ENCODE measurements at regions not wholly inside any gene's neighbourhood (a gene's known extent, or its start where the extent isn't known, plus 50 kb on each side); places are given as distances from the start of the nearest gene placed in this dataset.

DNA sequence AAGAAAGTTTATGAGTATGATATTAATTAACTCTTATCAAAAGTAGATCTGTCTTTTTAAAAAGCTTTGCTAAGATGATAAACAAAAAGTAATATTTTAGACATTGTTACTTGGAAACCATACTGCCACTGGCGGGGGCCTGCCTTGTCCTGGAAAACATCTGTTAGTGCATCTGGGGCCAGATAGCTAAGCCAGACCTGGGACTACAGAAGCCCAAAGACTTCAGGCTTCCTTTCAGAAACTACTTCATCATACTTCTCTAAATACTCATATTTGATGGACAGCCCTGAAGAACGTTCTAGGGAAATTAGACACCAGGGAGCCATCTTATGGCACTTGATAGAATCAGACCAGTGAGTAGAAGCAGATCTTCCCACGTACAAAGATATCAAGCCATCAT, 795.4 kb upstream of the SEMA6D start:
- Mint-ChIP-seq H3K36me3 (no peaks in the 10 kb centered on the region), H3K4me1 (no peaks in the 10 kb centered on the region), H3K27ac (no peak overlapping the region), H3K9me3 (peaks cover 0 to 18% (median 5%) of the 10 kb centered on the region in 11 donors), H3K4me3 (no peak overlapping the region), H3K27me3 (peaks cover 0 to 4% (median 0%) of the 10 kb centered on the region in 5 donors)
- Histone ChIP-seq H3K4me3 (ENCODE audit: low read length) (no peak overlapping the region), H3K27ac (ENCODE audit: low read depth, low read length) (no peak overlapping the region), H3K36me3 (ENCODE audit: control insufficient read depth in 2 of 3, insufficient read depth in 3 of 3, low read length in 3 of 3) (no peaks in the 10 kb centered on the region), H3K9me3 (ENCODE audit: control insufficient read depth in 2 of 3, low read length in 3 of 3) (no peaks in the 10 kb centered on the region), H3K27me3 (ENCODE audit: control insufficient read depth in 2 of 2, insufficient read depth in 2 of 2, low read length in 2 of 2) (no peaks in the 10 kb centered on the region), H3K4me1 (ENCODE audit: control insufficient read depth in 2 of 2, insufficient read depth in 2 of 2, low read length in 2 of 2) (no peaks in the 10 kb centered on the region)
- ATAC-seq (no peak), DNase-seq (no peak)
- POLR2A ChIA-PET, result no interaction called here
- intact Hi-C loops (cut with micrococcal nuclease), result no loop called here
- CTCF ChIA-PET, result interaction anchor here (0.6 kb wide), 1 partner anchor 12 kb away, joined by 3 read pairs; no protein-coding TSS in a partner anchor

- DNase-seq (no peak), ATAC-seq (no peak)
- Histone ChIP-seq H3K27ac (ENCODE audit: low read depth, low read length) (no peak overlapping the region), H3K9me3 (ENCODE audit: control insufficient read depth in 2 of 3, low read length in 3 of 3) (no peaks in the 10 kb centered on the region), H3K4me1 (ENCODE audit: control insufficient read depth in 2 of 2, insufficient read depth in 2 of 2, low read length in 2 of 2) (no peaks in the 10 kb centered on the region), H3K36me3 (ENCODE audit: control insufficient read depth in 2 of 3, insufficient read depth in 3 of 3, low read length in 3 of 3) (no peaks in the 10 kb centered on the region), H3K27me3 (ENCODE audit: control insufficient read depth in 2 of 2, insufficient read depth in 2 of 2, low read length in 2 of 2) (no peaks in the 10 kb centered on the region), H3K4me3 (ENCODE audit: low read length) (no peak overlapping the region)
- peaks cover 0 to 3% (median 0%) of the 10 kb centered on the region in 5 donors for H3K27me3 Mint-ChIP-seq
- H3K9me3 Mint-ChIP-seq, result peaks cover 0 to 28% (median 5%) of the 10 kb centered on the region in 11 donors
- ChIA-PET CTCF (no interaction called here), POLR2A (no interaction called here)
- intact Hi-C loops (cut with micrococcal nuclease), result no loop called here
- H3K36me3 Mint-ChIP-seq, result no peaks in the 10 kb centered on the region
- no peak overlapping the region for H3K4me3 Mint-ChIP-seq
- no peak overlapping the region for H3K27ac Mint-ChIP-seq
- H3K4me1 Mint-ChIP-seq, result no peaks in the 10 kb centered on the region
Observed at GRCh38 chr15:46930426-46930825, 786.9 kb upstream of the SEMA6D start.

DNA sequence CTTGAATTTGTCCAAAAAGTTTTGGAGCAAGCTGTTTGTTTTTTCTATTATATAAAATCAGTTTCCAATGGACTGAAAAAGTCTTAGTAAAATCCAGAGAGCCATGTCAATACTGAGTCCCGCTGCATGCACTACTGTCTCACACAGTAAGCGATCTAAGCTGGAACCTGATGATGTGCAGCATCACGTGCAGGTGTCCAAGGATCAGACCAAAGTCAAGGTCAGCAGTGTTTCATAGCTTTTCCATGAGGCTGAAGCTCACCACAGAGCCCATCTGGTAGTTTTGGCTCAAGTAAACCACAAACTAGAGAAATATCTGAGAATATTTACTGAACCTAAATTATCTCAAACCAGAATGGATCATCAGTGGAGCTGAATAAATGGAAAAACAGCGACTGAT, 784.0 kb upstream of the SEMA6D start:
- H3K27ac ChIP-seq (ENCODE audit: low read depth, low read length), result no peak overlapping the region
- H3K36me3 ChIP-seq (ENCODE audit: control insufficient read depth in 2 of 3, insufficient read depth in 3 of 3, low read length in 3 of 3), result no peaks in the 10 kb centered on the region
- Mint-ChIP-seq H3K9me3 (peaks cover 0 to 33% (median 6%) of the 10 kb centered on the region in 11 donors), H3K36me3 (no peaks in the 10 kb centered on the region), H3K4me3 (no peak overlapping the region), H3K27me3 (peaks cover 0 to 3% (median 0%) of the 10 kb centered on the region in 5 donors), H3K27ac (no peak overlapping the region), H3K4me1 (no peaks in the 10 kb centered on the region)
- DNase-seq (no peak), ATAC-seq (no peak)
- no peaks in the 10 kb centered on the region for H3K27me3 ChIP-seq (ENCODE audit: control insufficient read depth in 2 of 2, insufficient read depth in 2 of 2, low read length in 2 of 2)
- intact Hi-C loops (cut with micrococcal nuclease), result no loop called here
- CTCF ChIA-PET, result interaction anchor here (0.7 kb wide), 1 partner anchor 11 kb away, joined by 3 read pairs; no protein-coding TSS in a partner anchor
- no peaks in the 10 kb centered on the region for H3K9me3 ChIP-seq (ENCODE audit: control insufficient read depth in 2 of 3, low read length in 3 of 3)
- H3K4me1 ChIP-seq (ENCODE audit: control insufficient read depth in 2 of 2, insufficient read depth in 2 of 2, low read length in 2 of 2), result no peaks in the 10 kb centered on the region
- POLR2A ChIA-PET, result no interaction called here
- H3K4me3 ChIP-seq (ENCODE audit: low read length), result no peak overlapping the region

DNA sequence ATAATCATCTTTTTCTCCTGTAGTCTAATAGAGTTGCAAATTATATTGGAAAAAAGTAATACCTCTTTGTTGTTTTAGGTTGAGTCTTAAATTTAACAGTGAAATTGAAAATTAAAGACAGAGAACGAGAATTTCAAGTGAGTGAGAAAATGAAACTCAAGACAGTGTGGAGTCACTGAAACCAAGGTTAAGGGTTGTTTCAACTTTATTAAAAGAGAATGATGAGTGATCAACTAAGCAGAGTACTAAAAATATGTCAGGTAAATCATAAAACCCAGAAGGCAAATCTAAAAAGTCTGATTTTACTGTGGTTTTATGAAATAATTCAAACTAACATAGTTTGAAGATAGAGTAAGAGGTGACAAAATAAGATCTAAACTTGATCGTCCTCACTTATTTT, 782.5 kb upstream of the SEMA6D start:
- H3K27ac Mint-ChIP-seq, result no peak overlapping the region

DNA sequence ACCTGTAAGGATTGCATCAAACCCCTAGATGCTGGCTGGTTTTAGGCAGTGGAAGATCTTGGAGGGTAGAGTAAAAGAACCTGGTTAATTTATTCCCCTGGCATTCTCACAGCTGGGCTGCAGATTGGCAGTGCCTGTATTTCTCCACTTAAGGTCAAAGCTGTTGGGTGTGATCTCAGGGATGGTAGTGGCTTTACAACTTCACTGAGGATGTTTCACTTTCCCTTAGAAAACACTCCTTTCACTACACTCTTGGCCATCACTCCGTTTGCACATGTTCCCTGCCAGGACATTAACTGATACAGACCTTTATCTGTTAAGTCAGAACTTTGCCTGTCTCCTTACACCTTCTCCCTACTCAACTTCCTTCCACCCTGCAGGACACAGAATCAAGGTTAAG, 779.1 kb upstream of the SEMA6D start:
- H3K4me1 Mint-ChIP-seq, result no peaks in the 10 kb centered on the region
- peaks cover 0 to 28% (median 4%) of the 10 kb centered on the region in 11 donors for H3K9me3 Mint-ChIP-seq
- ATAC-seq (no peak), DNase-seq (no peak)
- Histone ChIP-seq H3K4me1 (ENCODE audit: control insufficient read depth in 2 of 2, insufficient read depth in 2 of 2, low read length in 2 of 2) (no peaks in the 10 kb centered on the region), H3K36me3 (ENCODE audit: control insufficient read depth in 2 of 3, insufficient read depth in 3 of 3, low read length in 3 of 3) (no peaks in the 10 kb centered on the region), H3K27me3 (ENCODE audit: control insufficient read depth in 2 of 2, insufficient read depth in 2 of 2, low read length in 2 of 2) (no peaks in the 10 kb centered on the region), H3K4me3 (ENCODE audit: low read length) (no peak overlapping the region), H3K9me3 (ENCODE audit: control insufficient read depth in 2 of 3, low read length in 3 of 3) (no peaks in the 10 kb centered on the region), H3K27ac (ENCODE audit: low read depth, low read length) (no peak overlapping the region)
- intact Hi-C loops (cut with micrococcal nuclease), result no loop called here
- no peak overlapping the region for H3K4me3 Mint-ChIP-seq
- CTCF ChIA-PET, result no interaction called here
- no peak overlapping the region for H3K27ac Mint-ChIP-seq
- no peaks in the 10 kb centered on the region for H3K36me3 Mint-ChIP-seq
- H3K27me3 Mint-ChIP-seq, result peaks cover 0 to 3% (median 0%) of the 10 kb centered on the region in 5 donors
- POLR2A ChIA-PET, result no interaction called here

More for the DNA sequence above, 782.5 kb upstream of the SEMA6D start:
- no peak overlapping the region for H3K4me3 Mint-ChIP-seq
- POLR2A ChIA-PET, result no interaction called here
- ATAC-seq, result no peak
- no peaks in the 10 kb centered on the region for H3K36me3 Mint-ChIP-seq
- H3K27me3 Mint-ChIP-seq, result peaks cover 0 to 3% (median 0%) of the 10 kb centered on the region in 5 donors
- H3K4me1 Mint-ChIP-seq, result no peaks in the 10 kb centered on the region
- Histone ChIP-seq H3K4me3 (ENCODE audit: low read length) (no peak overlapping the region), H3K4me1 (ENCODE audit: control insufficient read depth in 2 of 2, insufficient read depth in 2 of 2, low read length in 2 of 2) (no peaks in the 10 kb centered on the region), H3K27me3 (ENCODE audit: control insufficient read depth in 2 of 2, insufficient read depth in 2 of 2, low read length in 2 of 2) (no peaks in the 10 kb centered on the region), H3K27ac (ENCODE audit: low read depth, low read length) (no peak overlapping the region), H3K36me3 (ENCODE audit: control insufficient read depth in 2 of 3, insufficient read depth in 3 of 3, low read length in 3 of 3) (no peaks in the 10 kb centered on the region), H3K9me3 (ENCODE audit: control insufficient read depth in 2 of 3, low read length in 3 of 3) (no peaks in the 10 kb centered on the region)
- CTCF ChIA-PET, result no interaction called here
- DNase-seq, result no peak
- intact Hi-C loops (cut with micrococcal nuclease), result no loop called here
- H3K9me3 Mint-ChIP-seq, result peaks cover 0 to 30% (median 6%) of the 10 kb centered on the region in 11 donors

DNA sequence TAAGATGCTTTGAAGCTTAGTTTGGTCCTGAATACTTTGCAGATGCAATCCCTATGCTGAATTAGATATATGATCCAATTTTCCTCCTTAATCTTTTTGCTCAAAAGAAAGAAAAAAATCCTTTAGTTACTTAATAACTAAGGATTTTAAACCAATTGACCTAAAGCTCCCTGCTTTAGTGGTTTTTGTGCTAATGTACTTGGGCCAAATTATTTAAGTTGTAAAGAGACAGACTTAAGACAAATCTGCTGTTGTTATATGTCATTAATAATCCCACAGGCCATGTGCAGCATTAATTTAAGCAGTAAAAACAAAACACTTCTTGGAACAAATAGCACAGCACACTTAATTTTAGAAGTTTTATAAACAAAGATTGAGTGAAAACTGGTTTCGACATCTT, 776.1 kb upstream of the SEMA6D start:
- H3K27ac Mint-ChIP-seq, result no peak overlapping the region
- CTCF ChIA-PET, result no interaction called here

GRCh38 chr15:46946953-46947352, 770.4 kb upstream of the SEMA6D start:
- Mint-ChIP-seq H3K4me3 (no peak overlapping the region), H3K27ac (no peak overlapping the region), H3K4me1 (no peaks in the 10 kb centered on the region), H3K36me3 (peaks cover 0 to 3% (median 0%) of the 10 kb centered on the region in 5 donors), H3K27me3 (peaks cover 0 to 4% (median 0%) of the 10 kb centered on the region in 5 donors), H3K9me3 (peaks cover 0 to 30% (median 10%) of the 10 kb centered on the region in 11 donors)
- intact Hi-C loops (cut with micrococcal nuclease), result no loop called here
- H3K9me3 ChIP-seq (ENCODE audit: control insufficient read depth in 2 of 3, low read length in 3 of 3), result no peaks in the 10 kb centered on the region
- POLR2A ChIA-PET, result no interaction called here
- ATAC-seq (no peak), DNase-seq (no peak)
- no peak overlapping the region for H3K27ac ChIP-seq (ENCODE audit: low read depth, low read length)
- CTCF ChIA-PET, result no interaction called here
- no peaks in the 10 kb centered on the region for H3K4me1 ChIP-seq (ENCODE audit: control insufficient read depth in 2 of 2, insufficient read depth in 2 of 2, low read length in 2 of 2)
- no peaks in the 10 kb centered on the region for H3K27me3 ChIP-seq (ENCODE audit: control insufficient read depth in 2 of 2, insufficient read depth in 2 of 2, low read length in 2 of 2)
- no peaks in the 10 kb centered on the region for H3K36me3 ChIP-seq (ENCODE audit: control insufficient read depth in 2 of 3, insufficient read depth in 3 of 3, low read length in 3 of 3)
- no peak overlapping the region for H3K4me3 ChIP-seq (ENCODE audit: low read length)

More for the DNA sequence above, 776.1 kb upstream of the SEMA6D start:
- Mint-ChIP-seq H3K9me3 (peaks cover 0 to 28% (median 4%) of the 10 kb centered on the region in 11 donors), H3K4me1 (no peaks in the 10 kb centered on the region), H3K36me3 (no peaks in the 10 kb centered on the region), H3K27me3 (no peaks in the 10 kb centered on the region), H3K4me3 (no peak overlapping the region)
- no peaks in the 10 kb centered on the region for H3K4me1 ChIP-seq (ENCODE audit: control insufficient read depth in 2 of 2, insufficient read depth in 2 of 2, low read length in 2 of 2)
- no peaks in the 10 kb centered on the region for H3K27me3 ChIP-seq (ENCODE audit: control insufficient read depth in 2 of 2, insufficient read depth in 2 of 2, low read length in 2 of 2)
- H3K36me3 ChIP-seq (ENCODE audit: control insufficient read depth in 2 of 3, insufficient read depth in 3 of 3, low read length in 3 of 3), result no peaks in the 10 kb centered on the region
- H3K4me3 ChIP-seq (ENCODE audit: low read length), result no peak overlapping the region
- ATAC-seq, result no peak
- intact Hi-C loops (cut with micrococcal nuclease), result no loop called here
- POLR2A ChIA-PET, result no interaction called here
- no peak for DNase-seq
- H3K9me3 ChIP-seq (ENCODE audit: control insufficient read depth in 2 of 3, low read length in 3 of 3), result no peaks in the 10 kb centered on the region
- H3K27ac ChIP-seq (ENCODE audit: low read depth, low read length), result no peak overlapping the region

Data from naive thymus-derived CD4-positive, alpha-beta T cell (primary cell).